DOHH2 (cell line): ENCODE measurements at regions not wholly inside any gene's neighbourhood (a gene's known extent, or its start where the extent isn't known, plus 50 kb on each side); places are given as distances from the start of the nearest gene placed in this dataset.

Source experiments
- CTCF ChIP-seq: fragments of 200-600 bp; sonication (generic); IDR thresholded peaks from one replicate; pipeline ENCODE4 v1.5.1; 2014; ENCODE audit warnings: antibody characterized with exemption, mild to moderate bottlenecking, low read depth, low read length; ENCODE audit not compliant: poor library complexity, severe bottlenecking
- EZH2phosphoT487 ChIP-seq: fragments of 200-600 bp; sonication (generic); IDR thresholded peaks from 2 replicates; pipeline ENCODE4 v1.6.1; 2017; ENCODE audit warnings: borderline replicate concordance, mild to moderate bottlenecking, antibody characterized with exemption, low read length, moderate library complexity, mixed read lengths

- TF ChIP-seq CTCF = no peak
- TF ChIP-seq EZH2phosphoT487 = no peak
Observed at GRCh38 chr6:44678252-44678935, 290.9 kb downstream of the CDC5L start.
